Mesothelial cell of epicardium (in vitro differentiated cells): ENCODE measurements at regions not wholly inside any gene's neighbourhood (a gene's known extent, or its start where the extent isn't known, plus 50 kb on each side); places are given as distances from the start of the nearest gene placed in this dataset.

Experiments
- DNase-seq, 2 experiments: peaks; one replicate each; pipeline ENCODE4 v3.0.0; 2021; ENCODE audit warnings: low spot score in 2 of 2; ENCODE audit not compliant: unreplicated experiment in 2 of 2
- H3K27ac Mint-ChIP-seq: 2 replicates; pipeline ENCODE4 v1.8.0; 2021; ENCODE audit warnings: mixed read lengths
- H3K27me3 Mint-ChIP-seq: 2 replicates; pipeline ENCODE4 v1.8.0; 2021; ENCODE audit warnings: low read depth, mixed read lengths
- H3K36me3 Mint-ChIP-seq: 2 replicates; pipeline ENCODE4 v1.8.0; 2021; ENCODE audit warnings: mixed read lengths
- H3K4me1 Mint-ChIP-seq: 2 replicates; pipeline ENCODE4 v1.8.0; 2021; ENCODE audit warnings: mixed read lengths
- H3K4me3 Mint-ChIP-seq: 2 replicates; pipeline ENCODE4 v1.8.0; 2021; ENCODE audit warnings: mild to moderate bottlenecking, moderate library complexity, mixed read lengths
- H3K9me3 Mint-ChIP-seq: 2 replicates; pipeline ENCODE4 v1.8.0; 2021; ENCODE audit warnings: mixed read lengths
- TF ChIP-seq, protein P1 (sequence below): fragments of 200-600 bp; sonication (generic); IDR thresholded peaks from one replicate; pipeline ENCODE4 v1.5.0; 2021; ENCODE audit warnings: antibody characterized with exemption; ENCODE audit not compliant: unreplicated experiment

DNA sequence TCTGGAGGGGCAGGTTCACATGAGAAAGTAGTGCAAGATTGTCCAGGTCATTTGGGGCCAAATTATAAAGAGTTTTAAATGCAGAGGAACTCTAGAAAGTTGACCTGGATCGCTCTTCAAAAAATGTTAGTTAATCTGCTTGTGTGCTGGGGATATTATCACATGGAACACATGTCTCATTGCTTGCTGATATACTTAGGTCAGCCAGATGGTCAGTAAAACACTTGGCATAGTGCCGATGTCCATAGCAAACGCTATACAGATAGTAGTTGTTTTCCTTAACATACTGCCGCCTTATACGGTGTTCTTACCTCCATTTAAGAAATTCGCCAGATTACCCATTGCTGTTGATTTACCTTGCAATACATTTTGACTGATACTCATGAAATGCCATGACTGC, 103.4 kb upstream of the CWC22 start:
- TF ChIP-seq, protein P1, sequence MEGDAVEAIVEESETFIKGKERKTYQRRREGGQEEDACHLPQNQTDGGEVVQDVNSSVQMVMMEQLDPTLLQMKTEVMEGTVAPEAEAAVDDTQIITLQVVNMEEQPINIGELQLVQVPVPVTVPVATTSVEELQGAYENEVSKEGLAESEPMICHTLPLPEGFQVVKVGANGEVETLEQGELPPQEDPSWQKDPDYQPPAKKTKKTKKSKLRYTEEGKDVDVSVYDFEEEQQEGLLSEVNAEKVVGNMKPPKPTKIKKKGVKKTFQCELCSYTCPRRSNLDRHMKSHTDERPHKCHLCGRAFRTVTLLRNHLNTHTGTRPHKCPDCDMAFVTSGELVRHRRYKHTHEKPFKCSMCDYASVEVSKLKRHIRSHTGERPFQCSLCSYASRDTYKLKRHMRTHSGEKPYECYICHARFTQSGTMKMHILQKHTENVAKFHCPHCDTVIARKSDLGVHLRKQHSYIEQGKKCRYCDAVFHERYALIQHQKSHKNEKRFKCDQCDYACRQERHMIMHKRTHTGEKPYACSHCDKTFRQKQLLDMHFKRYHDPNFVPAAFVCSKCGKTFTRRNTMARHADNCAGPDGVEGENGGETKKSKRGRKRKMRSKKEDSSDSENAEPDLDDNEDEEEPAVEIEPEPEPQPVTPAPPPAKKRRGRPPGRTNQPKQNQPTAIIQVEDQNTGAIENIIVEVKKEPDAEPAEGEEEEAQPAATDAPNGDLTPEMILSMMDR, result no peak
- no peaks in the 10 kb centered on the region for H3K4me1 Mint-ChIP-seq
- DNase-seq, result no peak
- no peak overlapping the region for H3K4me3 Mint-ChIP-seq
- peaks cover 3% of the 10 kb centered on the region for H3K27me3 Mint-ChIP-seq
- H3K9me3 Mint-ChIP-seq, result no peaks in the 10 kb centered on the region
- no peaks in the 10 kb centered on the region for H3K36me3 Mint-ChIP-seq
- H3K27ac Mint-ChIP-seq, result no peak overlapping the region

GRCh38 chr2:180101846-180102245, 94.7 kb upstream of the CWC22 start:
- Mint-ChIP-seq H3K4me1 (no peaks in the 10 kb centered on the region), H3K9me3 (no peaks in the 10 kb centered on the region), H3K27ac (no peak overlapping the region), H3K36me3 (no peaks in the 10 kb centered on the region), H3K4me3 (no peak overlapping the region), H3K27me3 (no peaks in the 10 kb centered on the region)
- DNase-seq, result no peak
- TF ChIP-seq, protein P1, result no peak

DNA sequence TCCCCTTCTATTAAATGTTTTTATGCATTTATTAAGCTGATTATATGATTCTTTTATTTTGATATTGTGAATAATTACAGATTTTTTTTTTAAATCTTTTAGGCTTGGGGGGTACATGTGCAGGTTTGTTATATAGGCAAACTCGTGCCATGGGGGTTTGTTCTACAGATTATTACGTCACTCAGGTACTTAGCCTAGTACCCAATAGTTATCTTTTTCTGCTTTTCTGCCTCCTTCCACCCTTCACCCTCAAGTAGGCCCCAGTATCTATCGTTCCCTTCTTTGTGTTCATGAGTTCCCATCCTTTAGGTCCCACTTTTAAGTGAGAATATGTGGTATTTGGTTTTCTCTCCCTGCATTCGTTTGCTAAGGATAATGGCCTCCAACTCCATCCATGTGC, 92.2 kb upstream of the CWC22 start:
- Mint-ChIP-seq H3K36me3 (no peaks in the 10 kb centered on the region), H3K27ac (no peak overlapping the region), H3K9me3 (no peaks in the 10 kb centered on the region), H3K4me3 (no peak overlapping the region), H3K4me1 (no peaks in the 10 kb centered on the region), H3K27me3 (peaks cover 2% of the 10 kb centered on the region)
- no peak for DNase-seq
- TF ChIP-seq, protein P1, result no peak

DNA sequence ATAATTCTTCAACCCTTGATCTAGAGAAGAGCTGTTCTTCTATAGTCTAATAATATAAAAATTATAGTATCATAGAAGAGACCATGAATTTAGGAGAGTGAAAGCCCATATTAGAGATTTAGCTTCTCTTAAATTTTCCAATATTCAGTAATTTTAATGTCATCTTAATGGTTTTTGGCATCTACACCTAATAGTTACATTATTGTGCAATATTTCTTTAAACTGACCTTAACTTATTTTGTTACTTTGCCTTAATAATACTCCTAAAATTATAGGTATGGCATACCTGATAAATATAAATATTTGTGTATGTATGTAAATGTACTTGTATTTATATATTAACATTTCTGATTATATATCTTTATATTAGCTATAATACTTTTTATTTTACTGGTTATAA, 78.0 kb upstream of the CWC22 start:
- H3K9me3 Mint-ChIP-seq, result peaks cover 34% of the 10 kb centered on the region
- TF ChIP-seq, protein P1, result no peak
- no peak for DNase-seq
- no peak overlapping the region for H3K4me3 Mint-ChIP-seq
- H3K4me1 Mint-ChIP-seq, result no peaks in the 10 kb centered on the region
- no peaks in the 10 kb centered on the region for H3K36me3 Mint-ChIP-seq
- peaks cover 7% of the 10 kb centered on the region for H3K27me3 Mint-ChIP-seq
- H3K27ac Mint-ChIP-seq, result no peak overlapping the region

DNA sequence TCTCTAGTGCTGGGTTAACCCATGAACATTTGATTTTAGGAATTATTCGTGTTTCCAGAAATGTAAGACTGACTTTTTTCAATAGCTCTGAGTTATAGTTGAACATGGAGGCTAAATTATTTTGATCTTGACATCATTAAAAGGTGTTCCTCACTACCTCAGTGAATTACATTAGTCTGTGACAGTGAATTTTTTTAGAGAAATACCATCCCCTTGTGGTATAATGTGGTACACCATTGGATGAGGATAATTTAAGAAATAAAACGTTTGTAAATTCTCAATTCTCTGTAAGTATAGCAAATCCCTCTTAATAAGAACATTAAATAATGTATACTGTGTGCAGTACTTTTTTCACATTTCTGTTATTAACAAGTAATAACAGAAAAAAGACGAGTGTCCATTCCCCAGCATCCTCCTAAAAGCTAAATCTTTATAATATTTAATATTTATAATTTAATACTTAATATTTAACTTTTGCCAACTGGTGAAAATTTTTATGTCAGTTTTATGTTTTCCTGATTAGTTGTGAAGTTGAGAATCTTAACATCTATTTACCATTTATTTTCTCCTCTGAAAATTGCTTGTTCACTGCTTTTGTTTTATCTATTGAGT, 70.3 kb upstream of the CWC22 start:
- no peak overlapping the region for H3K27ac Mint-ChIP-seq
- peaks cover 25% of the 10 kb centered on the region for H3K9me3 Mint-ChIP-seq
- DNase-seq, result no peak
- TF ChIP-seq, protein P1, result peak; percentile 90
- H3K27me3 Mint-ChIP-seq, result peaks cover 2% of the 10 kb centered on the region
- no peaks in the 10 kb centered on the region for H3K36me3 Mint-ChIP-seq
- H3K4me1 Mint-ChIP-seq, result no peaks in the 10 kb centered on the region
- H3K4me3 Mint-ChIP-seq, result no peak overlapping the region

GRCh38 chr2:180075870-180076269, 68.8 kb upstream of the CWC22 start:
- Mint-ChIP-seq H3K4me3 (no peak overlapping the region), H3K4me1 (no peaks in the 10 kb centered on the region), H3K36me3 (no peaks in the 10 kb centered on the region), H3K9me3 (peaks cover 9% of the 10 kb centered on the region), H3K27ac (no peak overlapping the region), H3K27me3 (peaks cover 2% of the 10 kb centered on the region)
- DNase-seq, result no peak
- TF ChIP-seq, protein P1, result no peak
